Endothelial cell of umbilical vein (primary cell): ENCODE measurements at regions not wholly inside any gene's neighbourhood (a gene's known extent, or its start where the extent isn't known, plus 50 kb on each side); places are given as distances from the start of the nearest gene placed in this dataset.

Source experiments
- BruUV-seq: library from RNA; stranded (reverse); fragments of 400-500 nt; replicated peaks from 2 replicates; lab custom pipeline; 2021; lab: Mats Ljungman, UMichigan
- CTCF ChIA-PET: fragments of 300-600, 350-600 bp; sonication (Branson Sonifier 250); formaldehyde crosslinking; loops from one replicate; lab custom pipeline; 2021; ENCODE audit warnings: antibody characterized with exemption, inconsistent platforms; lab: Charles Lee
- POLR2A ChIA-PET: fragments of 300-600, 350-600 bp; sonication (Branson Sonifier 250); formaldehyde crosslinking; loops from one replicate; lab custom pipeline; 2021; ENCODE audit warnings: antibody characterized with exemption, inconsistent platforms; lab: Charles Lee
- DNase-seq: peaks from one replicate; pipeline ENCODE4 v3.0.0-alpha.2; 2011; ENCODE audit warnings: low read depth, low spot score
- FAIRE-seq: peaks from 2 replicates; lab custom pipeline; 2011; peaks lifted over from hg19 to GRCh38; lab: Jason Lieb, UNC
- H2AFZ ChIP-seq: 2 replicates; pipeline ENCODE4 v1.6.0; 2012; ENCODE audit warnings: low read depth, low read length, control low read depth, inconsistent platforms
- H3K27ac ChIP-seq: 2 replicates; pipeline ENCODE4 v1.5.1; 2011; ENCODE audit warnings: low read depth, mild to moderate bottlenecking, control low read depth, low read length, moderate library complexity; ENCODE audit not compliant: insufficient read depth
- H3K27me3 ChIP-seq, 2 experiments: 2 replicates each; pipeline versions ENCODE4 v1.6.0 to v1.6.1; 2011; ENCODE audit warnings: low read length in 2 of 2, mixed read lengths in 1 of 2; ENCODE audit not compliant: control insufficient read depth in 2 of 2, insufficient read depth in 2 of 2
- H3K36me3 ChIP-seq, 2 experiments: 2 replicates in 1 of 2; 3 replicates in 1 of 2; pipeline ENCODE4 v1.5.1; 2011; ENCODE audit warnings: low read length in 2 of 2, mild to moderate bottlenecking in 1 of 2, moderate library complexity in 1 of 2; ENCODE audit not compliant: control insufficient read depth in 2 of 2, insufficient read depth in 2 of 2; ENCODE audit errors: extremely low read depth in 1 of 2
- H3K4me1 ChIP-seq: 3 replicates; pipeline ENCODE4 v1.5.1; 2011; ENCODE audit warnings: mild to moderate bottlenecking, low read length; ENCODE audit not compliant: control insufficient read depth, insufficient read depth; ENCODE audit errors: extremely low read depth
- H3K4me2 ChIP-seq: 2 replicates; pipeline ENCODE4 v1.6.1; 2011; ENCODE audit warnings: low read length, control low read depth, mixed read lengths; ENCODE audit not compliant: insufficient read depth
- H3K4me3 ChIP-seq, 3 experiments: fragments of 200-600 bp in 1 of 3; sonication (generic), shearing (Covaris generic) in 1 of 3; replicated peaks in 1 of 3; 2 replicates each; pipeline ENCODE4 v1.5.1; 2011 to 2016; ENCODE audit warnings: control low read depth in 3 of 3, low read length in 3 of 3, mild to moderate bottlenecking in 2 of 3, inconsistent platforms in 1 of 3, low read depth in 1 of 3, moderate library complexity in 1 of 3; ENCODE audit not compliant: insufficient read depth in 1 of 3
- H3K79me2 ChIP-seq: 2 replicates; pipeline ENCODE4 v1.6.0; 2012; ENCODE audit warnings: low read length, inconsistent platforms; ENCODE audit not compliant: control insufficient read depth, insufficient read depth
- H3K9ac ChIP-seq: replicated peaks from 2 replicates; pipeline ENCODE3; 2011; ENCODE audit warnings: low read length, control low read depth; ENCODE audit not compliant: insufficient read depth; ENCODE audit errors: extremely low read depth
- H3K9me1 ChIP-seq: replicated peaks from 3 replicates; pipeline ENCODE4 v1.6.0; 2011; ENCODE audit warnings: mild to moderate bottlenecking, low read length; ENCODE audit not compliant: control insufficient read depth, insufficient read depth; ENCODE audit errors: extremely low read depth
- H3K9me3 ChIP-seq: replicated peaks from 2 replicates; pipeline ENCODE4 v1.5.1; 2012; ENCODE audit warnings: low read length, inconsistent platforms; ENCODE audit not compliant: control insufficient read depth, insufficient read depth
- H4K20me1 ChIP-seq: replicated peaks from 2 replicates; pipeline ENCODE3; 2011; ENCODE audit warnings: mild to moderate bottlenecking, low read length; ENCODE audit not compliant: control insufficient read depth, insufficient read depth; ENCODE audit errors: extremely low read depth
- EZH2 ChIP-seq: IDR thresholded peaks from 2 replicates; pipeline ENCODE4 v1.6.1; 2012; ENCODE audit warnings: borderline replicate concordance, low read depth, mild to moderate bottlenecking, moderate library complexity, low read length, inconsistent platforms; ENCODE audit not compliant: severe bottlenecking
- FOS ChIP-seq: IDR thresholded peaks from 2 replicates; pipeline ENCODE4 v1.6.1; 2011; ENCODE audit warnings: mild to moderate bottlenecking, low read length, moderate library complexity, borderline replicate concordance; ENCODE audit not compliant: insufficient read depth
- GATA2 ChIP-seq: IDR thresholded peaks from 2 replicates; pipeline ENCODE4 v1.7.0; 2011; ENCODE audit warnings: low read depth, mild to moderate bottlenecking, moderate library complexity, mixed read lengths, low read length; ENCODE audit not compliant: insufficient read length, insufficient read depth
- MYC ChIP-seq: IDR thresholded peaks from one replicate; pipeline ENCODE4 v1.6.1; 2011; ENCODE audit warnings: mild to moderate bottlenecking, low read depth, low read length
- POLR2A ChIP-seq: IDR thresholded peaks from 2 replicates; pipeline ENCODE4 v1.6.1; 2012; ENCODE audit warnings: low read depth, mild to moderate bottlenecking, control low read depth, low read length
- POLR2AphosphoS5 ChIP-seq: IDR thresholded peaks from 2 replicates; pipeline ENCODE4 v1.6.1; 2012; ENCODE audit warnings: low read depth, mild to moderate bottlenecking, control low read depth, low read length, moderate library complexity; ENCODE audit not compliant: insufficient read depth
- dilution Hi-C: fragments of 300-500 bp; cut with MboI; formaldehyde crosslinking; loops from one replicate; pipeline ENCODE4 v1.15.0; 2019; ENCODE audit warnings: low sequenced_read_pairs; ENCODE audit not compliant: extremely low pct_ligation_motif_present
- intact Hi-C: fragments of 100-400 bp; cut with micrococcal nuclease; formaldehyde crosslinking; loops from one replicate; pipeline ENCODE4 v1.10.0; 2022
- TF ChIP-seq, protein P1 (sequence below): IDR thresholded peaks from 2 replicates; pipeline ENCODE4 v1.6.1; 2011; ENCODE audit not compliant: insufficient read depth, insufficient read length
- TF ChIP-seq, protein P2 (sequence below), 2 donors: IDR thresholded peaks; 1 replicate in 1 of 2; 2 replicates in 1 of 2; pipeline ENCODE4 v1.5.1; 2011; ENCODE audit warnings: low read length in 2 of 2, mild to moderate bottlenecking in 2 of 2, moderate library complexity in 2 of 2, control low read depth in 1 of 2, inconsistent platforms in 1 of 2, low read depth in 1 of 2; ENCODE audit not compliant: insufficient read depth in 1 of 2; ENCODE audit errors: extremely low read depth in 1 of 2

DNA sequence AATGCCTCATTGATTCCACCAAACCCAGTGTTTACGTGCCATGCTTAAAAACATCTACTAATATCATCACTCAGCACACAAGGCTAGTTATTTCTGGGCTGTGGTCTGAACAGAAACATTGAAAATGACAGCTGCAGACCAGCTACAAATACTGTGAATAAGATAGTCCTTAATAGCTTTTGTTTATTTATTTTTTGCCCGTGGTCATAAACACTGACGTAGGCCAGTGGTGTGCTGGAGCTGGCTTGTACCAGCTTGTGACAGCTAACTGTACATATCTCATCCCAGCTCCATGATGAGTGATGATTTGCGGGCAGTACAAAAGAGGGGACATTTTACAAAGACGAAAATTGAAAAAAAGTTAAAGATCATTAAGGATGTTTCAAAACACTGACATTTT, 1057.0 kb downstream of the EPHA7 start:
- no peaks in the 10 kb centered on the region for H3K9me1 ChIP-seq
- dilution Hi-C loops: no loop called here
- H3K9ac ChIP-seq: no peak overlapping the region
- CTCF ChIA-PET: interaction anchor here (0.8 to 1.7 kb wide), 3 partner anchors 9 to 36 kb away, joined by 3 to 4 read pairs (median 3); no protein-coding TSS in a partner anchor
- H3K79me2 ChIP-seq: no peaks in the 10 kb centered on the region
- H3K27ac ChIP-seq: no peak overlapping the region
- POLR2A ChIA-PET: no interaction called here
- no peaks in the 10 kb centered on the region for H3K36me3 ChIP-seq
- TF ChIP-seq GATA2 (no peak), MYC (no peak), EZH2 (no peak), FOS (no peak), POLR2A (no peak), POLR2AphosphoS5 (no peak)
- TF ChIP-seq, protein P1, sequence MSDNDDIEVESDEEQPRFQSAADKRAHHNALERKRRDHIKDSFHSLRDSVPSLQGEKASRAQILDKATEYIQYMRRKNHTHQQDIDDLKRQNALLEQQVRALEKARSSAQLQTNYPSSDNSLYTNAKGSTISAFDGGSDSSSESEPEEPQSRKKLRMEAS: no peak
- TF ChIP-seq, protein P2, sequence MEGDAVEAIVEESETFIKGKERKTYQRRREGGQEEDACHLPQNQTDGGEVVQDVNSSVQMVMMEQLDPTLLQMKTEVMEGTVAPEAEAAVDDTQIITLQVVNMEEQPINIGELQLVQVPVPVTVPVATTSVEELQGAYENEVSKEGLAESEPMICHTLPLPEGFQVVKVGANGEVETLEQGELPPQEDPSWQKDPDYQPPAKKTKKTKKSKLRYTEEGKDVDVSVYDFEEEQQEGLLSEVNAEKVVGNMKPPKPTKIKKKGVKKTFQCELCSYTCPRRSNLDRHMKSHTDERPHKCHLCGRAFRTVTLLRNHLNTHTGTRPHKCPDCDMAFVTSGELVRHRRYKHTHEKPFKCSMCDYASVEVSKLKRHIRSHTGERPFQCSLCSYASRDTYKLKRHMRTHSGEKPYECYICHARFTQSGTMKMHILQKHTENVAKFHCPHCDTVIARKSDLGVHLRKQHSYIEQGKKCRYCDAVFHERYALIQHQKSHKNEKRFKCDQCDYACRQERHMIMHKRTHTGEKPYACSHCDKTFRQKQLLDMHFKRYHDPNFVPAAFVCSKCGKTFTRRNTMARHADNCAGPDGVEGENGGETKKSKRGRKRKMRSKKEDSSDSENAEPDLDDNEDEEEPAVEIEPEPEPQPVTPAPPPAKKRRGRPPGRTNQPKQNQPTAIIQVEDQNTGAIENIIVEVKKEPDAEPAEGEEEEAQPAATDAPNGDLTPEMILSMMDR (IDR thresholded peaks at IDR 0.05; ENCODE audit: extremely low read depth in 1 of 2, insufficient read depth in 1 of 2, low read depth in 1 of 2, low read length in 2 of 2): no peak
- no TSS peak for BruUV-seq
- H4K20me1 ChIP-seq: no peaks in the 10 kb centered on the region
- H2AFZ ChIP-seq: no peak overlapping the region
- DNase-seq: no peak
- no peak overlapping the region for H3K4me3 ChIP-seq
- no peak overlapping the region for H3K4me2 ChIP-seq
- no peaks in the 10 kb centered on the region for H3K9me3 ChIP-seq
- H3K27me3 ChIP-seq: no peaks in the 10 kb centered on the region
- intact Hi-C loops: no loop called here
- FAIRE-seq: no peak
- H3K4me1 ChIP-seq: no peaks in the 10 kb centered on the region
